ENCODE measurements at regions not wholly inside any gene's neighbourhood (a gene's known extent, or its start where the extent isn't known, plus 50 kb on each side); places are given as distances from the start of the nearest gene placed in this dataset.
A peak's percentile ranks its signal among the peaks of the same experiment; 100 is the strongest.
"Not testable (repeated sequence)": the region's sequence is repeated elsewhere in the genome, so short reads cannot be mapped to it uniquely, and the experiment has no call there.

DNA sequence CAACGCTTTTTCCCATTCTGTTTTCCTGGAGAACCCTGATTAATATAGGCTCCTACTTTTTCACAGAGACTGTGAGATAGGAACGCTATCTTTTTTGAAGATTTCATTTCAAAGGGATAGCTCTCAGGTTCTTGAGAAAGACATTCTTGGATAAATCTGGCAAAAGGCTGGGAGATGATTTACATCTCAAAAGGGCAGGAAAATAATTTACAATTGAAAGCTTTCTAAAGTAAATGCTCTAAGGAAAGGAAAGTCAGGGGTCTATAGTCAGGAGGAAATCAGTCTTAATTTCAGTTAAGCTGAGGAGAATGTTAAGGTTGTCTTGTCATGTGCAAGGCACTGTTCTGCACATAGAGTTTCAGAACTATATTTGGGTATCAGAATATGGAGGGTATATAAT, 278.8 kb downstream of the KIF20B start:
- Histone ChIP-seq H3K4me3 (replicated peaks in 1 of 4; ENCODE audit: control extremely low read depth in 1 of 4, insufficient read depth in 1 of 4, low read depth in 3 of 4, low read length in 4 of 4) (no peak overlapping the region), H3K9me3 (ENCODE audit: control insufficient read depth, insufficient read depth, low read depth, low read length) (no peaks in the 10 kb centered on the region)

DNA sequence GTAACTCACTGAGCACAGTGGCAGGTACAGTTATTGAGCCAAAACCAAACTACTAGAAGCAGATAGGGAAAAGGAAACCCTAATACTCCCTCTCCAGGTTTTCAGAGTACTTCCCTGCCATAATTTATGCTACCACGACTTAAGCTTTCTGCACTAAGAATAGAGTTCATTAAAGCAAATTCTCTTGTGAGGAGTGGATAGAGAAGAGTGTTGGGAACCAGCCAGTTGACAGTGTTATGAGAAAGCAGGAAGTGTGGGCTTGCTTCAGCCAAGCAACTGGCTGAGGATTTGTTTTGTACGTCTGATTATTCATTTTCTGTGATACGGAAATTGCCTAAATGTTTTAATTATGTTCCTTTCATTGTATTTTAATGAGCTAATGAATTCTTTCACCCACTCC, 280.5 kb downstream of the KIF20B start:
- no peaks in the 10 kb centered on the region for H3K9me3 ChIP-seq (ENCODE audit: control insufficient read depth, insufficient read depth, low read depth, low read length)
- H3K27me3 ChIP-seq (ENCODE audit: control insufficient read depth, insufficient read depth, low read length), result no peaks in the 10 kb centered on the region
- no peaks in the 10 kb centered on the region for H3K36me3 ChIP-seq (ENCODE audit: control insufficient read depth, insufficient read depth, low read length)
- DNase-seq (ENCODE audit: low read depth in 2 of 2), result peak; percentile 26 to 83
- H3K79me2 ChIP-seq (ENCODE audit: control insufficient read depth, insufficient read depth, low read length), result no peaks in the 10 kb centered on the region
- H3K9ac ChIP-seq (ENCODE audit: insufficient read depth, low read length), result no peak overlapping the region
- no peaks in the 10 kb centered on the region for H4K20me1 ChIP-seq (ENCODE audit: control insufficient read depth, extremely low read depth, insufficient read depth, low read length)
- no peak overlapping the region for H3K4me3 ChIP-seq (replicated peaks in 1 of 4; ENCODE audit: control extremely low read depth in 1 of 4, insufficient read depth in 1 of 4, low read depth in 3 of 4, low read length in 4 of 4)
- H3K4me1 ChIP-seq (ENCODE audit: control insufficient read depth, extremely low read depth, insufficient read depth, low read length), result no peaks in the 10 kb centered on the region
- H2AFZ ChIP-seq (ENCODE audit: low read length), result no peak overlapping the region
- no peak overlapping the region for H3K27ac ChIP-seq (ENCODE audit: insufficient read depth, low read length)
- H3K4me2 ChIP-seq (ENCODE audit: extremely low read depth, insufficient read depth, low read length), result no peak overlapping the region
- TF ChIP-seq CTCF (conservative IDR thresholded peaks at IDR 0.05 in 1 of 2, IDR thresholded peaks at IDR 0.05 in 1 of 2; ENCODE audit: low read depth in 1 of 2, low read length in 2 of 2) (no peak), EZH2 (IDR thresholded peaks at IDR 0.05; ENCODE audit: low read length, missing control alignments) (no peak)

More for the DNA sequence above, 278.8 kb downstream of the KIF20B start:
- no peaks in the 10 kb centered on the region for H4K20me1 ChIP-seq (ENCODE audit: control insufficient read depth, extremely low read depth, insufficient read depth, low read length)
- no peaks in the 10 kb centered on the region for H3K36me3 ChIP-seq (ENCODE audit: control insufficient read depth, insufficient read depth, low read length)
- no peak for TF ChIP-seq CTCF (conservative IDR thresholded peaks at IDR 0.05 in 1 of 2, IDR thresholded peaks at IDR 0.05 in 1 of 2; ENCODE audit: low read depth in 1 of 2, low read length in 2 of 2)
- no peak for TF ChIP-seq EZH2 (IDR thresholded peaks at IDR 0.05; ENCODE audit: low read length, missing control alignments)
- H3K4me1 ChIP-seq (ENCODE audit: control insufficient read depth, extremely low read depth, insufficient read depth, low read length), result no peaks in the 10 kb centered on the region
- H3K79me2 ChIP-seq (ENCODE audit: control insufficient read depth, insufficient read depth, low read length), result no peaks in the 10 kb centered on the region
- DNase-seq (ENCODE audit: low read depth in 2 of 2), result no peak
- H3K9ac ChIP-seq (ENCODE audit: insufficient read depth, low read length), result no peak overlapping the region
- no peak overlapping the region for H2AFZ ChIP-seq (ENCODE audit: low read length)
- H3K27ac ChIP-seq (ENCODE audit: insufficient read depth, low read length), result no peak overlapping the region
- H3K4me2 ChIP-seq (ENCODE audit: extremely low read depth, insufficient read depth, low read length), result no peak overlapping the region
- no peaks in the 10 kb centered on the region for H3K27me3 ChIP-seq (ENCODE audit: control insufficient read depth, insufficient read depth, low read length)

GRCh38 chr10:89985446-89985845, 284.1 kb downstream of the KIF20B start:
- H3K36me3 ChIP-seq (ENCODE audit: control insufficient read depth, insufficient read depth, low read length), result no peaks in the 10 kb centered on the region
- no peak overlapping the region for H3K4me3 ChIP-seq (replicated peaks in 1 of 4; ENCODE audit: control extremely low read depth in 1 of 4, insufficient read depth in 1 of 4, low read depth in 3 of 4, low read length in 4 of 4)
- H3K4me1 ChIP-seq (ENCODE audit: control insufficient read depth, extremely low read depth, insufficient read depth, low read length), result no peaks in the 10 kb centered on the region
- H3K4me2 ChIP-seq (ENCODE audit: extremely low read depth, insufficient read depth, low read length), result no peak overlapping the region
- no peak overlapping the region for H2AFZ ChIP-seq (ENCODE audit: low read length)
- no peak overlapping the region for H3K9ac ChIP-seq (ENCODE audit: insufficient read depth, low read length)
- no peaks in the 10 kb centered on the region for H4K20me1 ChIP-seq (ENCODE audit: control insufficient read depth, extremely low read depth, insufficient read depth, low read length)
- H3K27ac ChIP-seq (ENCODE audit: insufficient read depth, low read length), result no peak overlapping the region
- H3K79me2 ChIP-seq (ENCODE audit: control insufficient read depth, insufficient read depth, low read length), result no peaks in the 10 kb centered on the region
- no peaks in the 10 kb centered on the region for H3K9me3 ChIP-seq (ENCODE audit: control insufficient read depth, insufficient read depth, low read depth, low read length)
- DNase-seq (ENCODE audit: low read depth in 2 of 2), result no peak
- H3K27me3 ChIP-seq (ENCODE audit: control insufficient read depth, insufficient read depth, low read length), result no peaks in the 10 kb centered on the region
- TF ChIP-seq EZH2 (IDR thresholded peaks at IDR 0.05; ENCODE audit: low read length, missing control alignments), result no peak
- TF ChIP-seq CTCF (conservative IDR thresholded peaks at IDR 0.05 in 1 of 2, IDR thresholded peaks at IDR 0.05 in 1 of 2; ENCODE audit: low read depth in 1 of 2, low read length in 2 of 2), result no peak

GRCh38 chr10:89988361-89988760, 287.0 kb downstream of the KIF20B start:
- not testable (repeated sequence) for DNase-seq (ENCODE audit: low read depth in 2 of 2); H3K27ac ChIP-seq (ENCODE audit: insufficient read depth, low read length); H2AFZ ChIP-seq (ENCODE audit: low read length); H3K27me3 ChIP-seq (ENCODE audit: control insufficient read depth, insufficient read depth, low read length); H3K9ac ChIP-seq (ENCODE audit: insufficient read depth, low read length); H3K9me3 ChIP-seq (ENCODE audit: control insufficient read depth, insufficient read depth, low read depth, low read length); H3K4me3 ChIP-seq (replicated peaks in 1 of 4; ENCODE audit: control extremely low read depth in 1 of 4, insufficient read depth in 1 of 4, low read depth in 3 of 4, low read length in 4 of 4); H4K20me1 ChIP-seq (ENCODE audit: control insufficient read depth, extremely low read depth, insufficient read depth, low read length); H3K79me2 ChIP-seq (ENCODE audit: control insufficient read depth, insufficient read depth, low read length); H3K4me1 ChIP-seq (ENCODE audit: control insufficient read depth, extremely low read depth, insufficient read depth, low read length); H3K4me2 ChIP-seq (ENCODE audit: extremely low read depth, insufficient read depth, low read length); H3K36me3 ChIP-seq (ENCODE audit: control insufficient read depth, insufficient read depth, low read length)

Data from fibroblast of lung (primary cell).